MV-4-11 (cell line): ENCODE measurements at regions not wholly inside any gene's neighbourhood (a gene's known extent, or its start where the extent isn't known, plus 50 kb on each side); places are given as distances from the start of the nearest gene placed in this dataset.

Experiments used
- DNase-seq: peaks from one replicate; lab custom pipeline; 2025; lab: John Stamatoyannopoulos, UW

DNA sequence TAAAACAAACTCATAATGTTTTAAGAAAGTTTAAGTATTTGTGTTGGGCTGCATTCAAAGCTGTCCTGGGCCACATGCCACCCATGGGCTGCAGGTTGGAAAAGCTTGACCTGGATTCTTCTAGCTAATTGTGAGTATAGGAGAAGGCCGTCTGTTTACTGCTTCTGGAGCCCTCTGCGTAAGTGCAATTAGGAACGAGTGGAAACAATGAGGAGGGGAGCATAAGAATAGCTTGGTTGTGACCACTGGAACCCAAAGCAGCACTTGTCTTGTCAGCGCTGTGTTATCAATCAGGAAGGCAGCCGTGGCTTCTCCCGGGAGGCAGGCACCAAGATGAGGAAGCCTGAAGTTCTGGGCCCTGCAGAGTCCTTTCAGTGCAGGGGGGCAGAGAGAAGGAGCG, 110.4 kb upstream of the MBNL2 start:
- DNase-seq, result no peak

GRCh38 chr13:97112446-97113152, 109.5 kb upstream of the MBNL2 start:
- no peak for DNase-seq

DNA sequence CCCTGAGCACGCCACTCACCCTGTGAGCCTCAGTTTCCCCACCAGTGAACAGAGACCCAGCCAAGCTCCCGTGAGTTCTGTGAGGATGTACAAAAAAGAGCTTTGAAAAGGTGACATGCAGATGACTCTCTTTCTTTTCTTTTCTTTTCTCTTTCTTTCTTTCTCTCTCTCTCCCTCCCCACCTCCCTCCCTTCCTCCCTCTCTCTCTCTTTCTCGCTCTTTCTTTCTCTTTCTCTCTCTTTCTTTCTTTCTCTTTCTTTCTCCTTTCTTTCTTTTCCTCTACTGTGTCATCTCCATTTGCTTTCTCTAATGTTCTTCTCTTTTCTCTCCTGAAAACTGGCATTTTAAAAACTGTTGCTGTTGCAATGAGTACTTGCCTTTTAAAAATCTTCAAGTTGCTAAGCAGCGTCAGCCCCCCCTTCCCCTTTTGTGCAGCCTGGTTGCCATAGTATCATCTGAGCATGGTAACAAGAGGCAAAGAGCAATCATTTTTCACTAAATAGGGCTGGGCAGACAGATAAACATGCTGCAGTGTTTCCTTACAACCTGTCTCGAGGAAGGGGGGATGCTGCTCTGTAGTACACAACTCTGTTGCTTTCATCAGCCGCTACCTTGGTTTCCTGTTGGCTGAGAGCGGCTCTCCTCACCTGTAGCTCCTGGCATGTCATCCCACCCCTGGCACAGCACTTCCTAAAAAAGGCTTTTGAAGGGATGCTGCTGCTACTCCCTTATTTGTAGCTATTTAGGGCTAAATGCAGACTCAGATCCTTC, 108.7 kb upstream of the MBNL2 start:
- no peak for DNase-seq

DNA sequence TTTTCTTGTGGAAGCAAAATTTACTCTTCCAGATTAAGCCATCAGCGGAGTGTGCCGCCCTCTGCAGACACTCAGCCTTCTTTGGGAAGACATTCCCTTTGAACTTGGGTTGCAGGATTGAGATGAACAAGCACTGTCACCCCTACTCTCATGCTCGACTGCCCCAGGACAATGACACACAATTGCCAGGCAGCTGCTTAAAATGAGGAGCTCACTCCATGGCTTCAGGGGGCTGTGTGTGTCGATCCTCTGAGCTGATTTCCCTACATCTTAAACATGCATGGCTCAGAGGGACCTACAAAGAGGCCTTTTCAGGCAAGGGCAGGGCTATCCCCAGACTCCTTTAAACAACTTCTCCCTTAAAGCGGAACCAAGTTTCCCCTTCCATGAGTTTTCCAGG, 107.5 kb upstream of the MBNL2 start:
- DNase-seq, result no peak

- DNase-seq, result no peak
These were observed 105.4 kb upstream of the MBNL2 start for GRCh38 chr13:97116754-97117153.

- DNase-seq, result no peak
These were observed 104.7 kb upstream of the MBNL2 start for GRCh38 chr13:97117388-97117910.

GRCh38 chr13:97119943-97120342, 102.2 kb upstream of the MBNL2 start:
- no peak for DNase-seq

GRCh38 chr13:97120346-97120745, 101.8 kb upstream of the MBNL2 start:
- no peak for DNase-seq

GRCh38 chr13:97120976-97121375, 101.2 kb upstream of the MBNL2 start:
- no peak for DNase-seq

GRCh38 chr13:97121894-97122293, 100.2 kb upstream of the MBNL2 start:
- no peak for DNase-seq

- no peak for DNase-seq
These were observed 99.6 kb upstream of the MBNL2 start for GRCh38 chr13:97122381-97122996.

DNA sequence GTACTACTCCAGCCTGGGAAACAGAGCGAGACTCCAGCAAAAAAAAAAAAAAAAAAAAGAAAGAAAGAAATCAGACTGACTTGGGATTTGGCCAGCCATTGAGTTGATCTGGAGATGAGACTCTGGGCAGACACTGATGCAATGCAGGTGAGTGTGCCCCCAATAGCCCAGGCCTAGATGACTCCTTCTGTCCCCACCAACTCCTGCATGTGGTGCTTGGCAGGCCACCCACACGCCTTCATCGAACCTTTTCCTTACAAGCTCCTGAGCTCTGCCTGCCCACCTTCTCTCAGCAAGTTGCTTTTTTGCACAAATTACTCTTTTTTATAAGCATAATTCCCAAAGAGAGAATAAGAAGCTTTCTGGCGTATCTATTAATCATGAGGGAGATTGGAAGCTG, 97.9 kb upstream of the MBNL2 start:
- no peak for DNase-seq

DNA sequence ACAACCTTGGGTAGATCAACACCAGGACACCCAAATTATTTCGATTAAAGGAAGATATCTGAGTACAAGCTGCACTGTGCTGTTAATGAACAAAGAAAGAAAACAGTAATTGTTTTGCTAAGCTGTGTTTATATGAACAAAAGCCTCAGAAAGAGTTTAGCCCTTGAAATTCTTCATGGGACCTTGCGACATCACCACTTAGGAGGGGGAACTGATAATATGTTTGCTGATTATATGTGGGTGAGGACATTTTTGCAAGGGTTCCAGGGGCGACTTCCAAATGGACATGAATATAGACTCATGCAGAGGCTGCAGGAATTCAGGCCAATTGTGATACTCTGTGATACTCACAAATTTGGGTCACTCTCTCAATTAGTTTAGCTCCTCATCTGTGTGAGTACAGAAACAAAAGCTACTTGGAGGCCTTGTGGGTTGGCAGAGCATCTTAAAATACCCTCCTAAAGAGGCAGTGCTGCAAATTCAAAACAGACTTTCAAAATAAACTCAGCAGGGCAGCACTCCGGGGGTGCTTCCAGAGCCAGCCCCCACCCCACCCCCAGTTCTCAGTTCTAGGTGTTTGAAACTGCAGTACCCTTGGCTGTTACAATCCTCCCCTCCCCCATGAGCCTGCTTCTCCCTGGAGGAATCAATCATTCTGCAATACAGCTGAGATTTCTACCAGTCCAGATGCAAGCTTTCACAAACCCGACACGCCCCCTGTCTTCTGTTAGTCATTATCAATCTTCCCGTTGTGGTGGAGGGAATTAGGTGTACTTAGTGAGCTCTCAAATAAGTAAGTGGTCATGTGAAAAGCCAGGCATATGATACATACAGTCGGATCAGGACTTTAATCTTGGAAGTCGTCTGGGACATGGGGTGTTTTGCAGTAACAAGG, 97.0 kb upstream of the MBNL2 start:
- peak; percentile 30 for DNase-seq

GRCh38 chr13:97125810-97126738, 96.1 kb upstream of the MBNL2 start:
- peak; percentile 49 for DNase-seq

GRCh38 chr13:97127842-97128241, 94.3 kb upstream of the MBNL2 start:
- no peak for DNase-seq

- no peak for DNase-seq
These were observed 91.9 kb upstream of the MBNL2 start for GRCh38 chr13:97130190-97130589.

- DNase-seq, result no peak
These were observed 90.7 kb upstream of the MBNL2 start for GRCh38 chr13:97131447-97131846.

GRCh38 chr13:97133554-97133953, 88.6 kb upstream of the MBNL2 start:
- no peak for DNase-seq

GRCh38 chr13:97133955-97134354, 88.2 kb upstream of the MBNL2 start:
- DNase-seq, result no peak

GRCh38 chr13:97134364-97135095, 87.6 kb upstream of the MBNL2 start:
- DNase-seq, result no peak
